GM19240 (cell line): ENCODE measurements at regions not wholly inside any gene's neighbourhood (a gene's known extent, or its start where the extent isn't known, plus 50 kb on each side); places are given as distances from the start of the nearest gene placed in this dataset.

Experiments
- DNase-seq: peaks from one replicate; pipeline ENCODE4 v3.0.0; 2011; ENCODE audit warnings: low spot score; ENCODE audit not compliant: insufficient read length

DNA sequence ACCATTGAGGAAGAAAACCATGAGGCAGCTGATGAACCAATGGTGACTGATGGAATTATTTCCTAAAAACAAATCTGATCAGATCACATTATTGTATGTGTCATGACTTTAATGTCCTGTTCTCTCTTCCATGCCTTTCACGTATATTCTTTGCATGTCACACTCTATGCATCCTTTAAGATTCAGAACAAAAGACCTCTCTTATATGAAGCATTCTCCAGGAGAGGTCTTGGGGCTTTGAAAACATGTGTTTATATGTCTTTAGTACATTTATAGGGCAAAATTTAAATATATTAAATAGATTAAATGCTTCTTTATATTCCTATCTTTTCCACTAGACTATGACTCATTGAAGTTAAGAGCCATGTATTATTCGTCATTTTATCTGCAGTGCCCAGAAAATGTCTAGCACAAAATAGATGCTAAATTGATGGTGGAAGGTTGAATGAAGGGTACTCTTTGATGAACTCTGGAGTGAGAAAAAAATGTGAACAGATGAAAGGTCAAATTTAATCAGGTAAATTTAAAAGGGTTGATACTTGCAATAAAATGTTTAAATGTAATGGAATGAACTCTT, 196.3 kb downstream of the PSAT1 start:
- no peak for DNase-seq

DNA sequence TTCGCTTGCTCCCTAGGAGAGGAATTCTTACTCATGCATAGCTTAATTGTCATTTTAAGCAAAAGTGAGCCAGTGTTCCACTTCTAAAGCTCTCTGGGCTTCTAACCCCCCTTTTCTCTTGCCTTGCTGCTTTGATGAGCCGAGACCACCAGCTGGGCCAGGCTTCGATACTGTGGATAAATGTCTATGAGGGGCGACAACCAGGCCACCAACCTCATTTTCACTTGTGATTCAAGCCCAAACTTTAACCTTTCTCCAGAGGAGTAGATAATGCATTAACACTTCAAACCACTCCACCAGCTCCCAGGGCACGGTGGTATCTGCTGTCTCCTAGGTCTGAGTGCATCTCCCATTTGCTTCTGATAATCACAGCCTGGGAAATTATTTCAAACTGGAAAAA, 205.6 kb downstream of the PSAT1 start:
- no peak for DNase-seq

DNA sequence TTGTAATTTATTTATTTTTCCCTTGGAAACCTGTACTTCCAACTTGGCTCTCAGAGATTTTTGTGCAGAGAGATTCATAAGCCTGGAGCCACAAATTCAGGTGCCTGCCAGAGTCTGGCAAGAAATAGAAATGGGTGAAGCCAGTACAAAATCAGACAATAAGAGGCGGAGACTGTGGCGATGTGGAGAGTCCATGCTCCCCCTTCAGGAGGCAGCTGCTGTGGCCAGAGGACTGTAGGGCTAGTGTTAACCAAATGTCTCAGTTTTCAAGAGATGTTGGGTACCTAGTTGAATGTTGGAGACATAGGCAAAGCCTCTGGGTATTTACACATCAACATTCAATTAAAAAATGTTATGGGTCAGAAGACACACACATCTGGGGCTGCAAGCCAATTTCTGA, 208.6 kb downstream of the PSAT1 start:
- no peak for DNase-seq

DNA sequence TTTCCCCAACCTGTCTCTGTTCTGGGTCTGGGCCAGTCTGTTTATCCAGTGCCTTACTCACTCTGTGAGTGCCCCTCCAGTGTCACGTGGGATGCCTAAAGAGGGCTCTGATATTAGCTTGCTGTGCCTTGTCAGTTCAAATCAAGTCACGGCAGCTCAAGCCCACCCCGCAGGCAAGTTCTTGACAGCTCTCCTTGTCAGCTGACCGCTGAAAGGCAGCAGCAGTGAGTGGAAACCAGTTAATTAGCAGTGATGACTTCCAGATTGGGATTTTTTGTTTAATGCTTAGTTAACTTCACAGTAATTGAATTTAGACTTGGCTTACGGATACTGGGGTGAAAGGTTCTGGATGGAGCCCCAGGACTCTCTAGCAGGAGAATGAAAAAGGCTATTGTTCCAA, 210.1 kb downstream of the PSAT1 start:
- no peak for DNase-seq

DNA sequence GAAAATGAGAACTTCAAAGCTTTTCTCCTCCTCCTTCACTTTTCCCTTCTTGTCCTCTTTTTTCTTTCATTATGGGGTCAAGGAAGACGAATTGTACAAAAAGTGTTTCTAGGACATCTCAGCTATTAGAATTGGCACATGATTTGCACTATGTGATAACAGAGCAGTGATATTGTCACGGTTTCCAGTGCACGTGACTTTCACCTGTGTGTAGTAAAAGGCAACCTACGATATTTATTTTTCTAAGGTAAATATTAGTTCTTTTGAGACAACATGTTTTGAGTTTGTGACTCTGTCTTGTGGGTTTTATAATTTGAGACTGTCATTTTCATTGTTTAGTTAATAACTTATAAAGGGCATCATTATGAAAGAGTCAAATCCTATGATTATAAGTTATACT, 213.1 kb downstream of the PSAT1 start:
- no peak for DNase-seq

DNA sequence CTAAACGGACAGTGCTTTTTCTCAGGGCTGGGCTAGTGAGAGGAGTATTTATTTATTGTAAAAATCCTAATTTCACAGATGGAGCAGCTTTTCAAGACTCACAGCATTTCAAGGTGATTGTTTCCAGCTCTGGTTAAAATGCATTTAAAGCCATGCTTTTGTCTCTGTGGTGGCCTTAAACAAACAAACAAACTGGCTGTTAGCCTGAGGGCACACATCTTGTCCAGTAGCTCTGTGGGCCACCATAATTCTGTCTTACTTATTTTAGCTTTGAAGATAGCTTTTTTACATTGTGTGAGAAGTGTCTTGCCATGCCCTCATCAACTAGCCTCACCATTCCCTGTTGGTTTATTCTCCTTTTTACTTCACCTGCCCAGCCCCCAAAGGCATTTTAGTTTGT, 218.2 kb downstream of the PSAT1 start:
- DNase-seq, result no peak

DNA sequence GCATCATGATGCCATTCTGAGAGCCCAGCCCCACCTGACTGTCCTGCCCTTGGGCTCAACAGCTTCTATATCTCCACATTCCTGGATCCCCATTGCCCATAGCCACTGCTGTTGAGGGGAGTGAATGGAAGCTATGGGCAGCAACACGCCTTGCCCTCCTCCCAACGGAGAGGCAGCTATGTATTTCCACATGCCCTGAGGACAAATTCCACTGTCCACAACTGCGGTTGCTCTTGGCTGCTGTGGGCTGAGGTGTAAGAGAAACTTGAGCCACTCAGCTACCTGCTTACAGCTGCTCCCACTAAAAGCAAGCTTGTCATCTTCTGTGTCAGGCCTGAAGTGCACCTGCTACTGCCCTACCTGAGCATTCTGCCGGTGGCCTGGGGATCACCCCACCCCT, 222.9 kb downstream of the PSAT1 start:
- DNase-seq, result no peak

DNA sequence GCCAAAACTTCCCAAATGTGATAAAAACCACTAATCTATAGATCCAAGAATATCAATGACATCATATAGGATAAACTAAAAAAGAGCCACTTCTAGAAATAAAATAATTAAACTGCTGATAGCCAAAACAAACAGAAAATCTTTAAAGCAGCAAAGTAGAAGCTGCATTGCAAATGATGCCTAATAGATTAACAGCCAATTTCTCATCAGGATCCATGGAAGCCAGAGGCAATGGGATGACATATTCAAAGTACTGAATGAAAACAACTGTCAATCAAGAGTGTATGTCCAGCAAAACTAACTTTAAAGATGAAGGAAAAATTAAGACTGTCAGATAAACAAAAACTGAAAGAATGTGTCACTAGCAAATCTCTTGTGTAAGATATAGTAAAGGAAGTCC, 224.8 kb downstream of the PSAT1 start:
- DNase-seq, result no peak

DNA sequence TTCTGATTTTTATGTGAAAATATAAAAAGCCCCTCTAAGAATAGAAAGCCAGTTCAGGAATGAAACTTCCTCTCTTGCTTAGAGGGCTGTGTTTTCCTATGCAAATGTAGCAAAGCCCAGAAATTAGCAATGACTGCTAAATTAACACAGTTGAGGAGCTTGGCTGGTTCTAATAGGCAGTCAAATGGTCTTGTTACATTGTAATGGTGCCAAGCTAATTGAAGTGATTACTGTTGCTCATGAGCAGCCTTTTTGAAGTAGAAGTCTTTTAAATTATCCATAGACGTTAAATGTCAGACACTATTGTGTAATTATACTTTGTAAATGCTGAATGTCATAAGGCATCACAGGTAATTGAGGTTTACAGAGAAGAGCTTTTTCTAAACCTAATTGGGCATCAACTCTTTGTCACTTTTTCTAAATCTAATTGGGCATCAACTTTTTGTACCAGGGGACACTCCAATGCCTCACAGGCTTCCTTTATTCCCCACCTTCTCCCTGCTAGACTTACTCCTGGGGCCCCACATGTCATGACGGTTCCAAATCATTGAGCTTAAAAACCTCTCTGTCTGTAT, 229.1 kb downstream of the PSAT1 start:
- no peak for DNase-seq

DNA sequence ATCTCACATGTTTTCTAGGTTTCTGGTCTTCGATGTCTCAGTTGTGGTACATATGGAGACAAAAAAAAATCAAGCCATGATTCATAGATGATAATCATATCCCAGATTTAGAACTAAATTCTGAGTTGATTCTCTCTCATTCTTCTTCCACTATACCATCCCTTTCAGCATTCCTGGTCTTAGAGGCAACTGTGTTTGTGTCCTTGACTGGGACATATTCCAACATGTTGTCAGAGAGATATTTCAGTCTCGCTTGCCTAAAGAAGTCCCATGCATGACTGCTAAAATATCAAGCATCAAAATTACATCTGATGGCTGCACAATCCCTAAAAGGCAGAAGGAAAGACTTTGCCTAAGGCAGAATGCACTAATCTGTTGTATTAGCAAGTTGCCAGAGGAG, 236.6 kb downstream of the PSAT1 start:
- no peak for DNase-seq

DNA sequence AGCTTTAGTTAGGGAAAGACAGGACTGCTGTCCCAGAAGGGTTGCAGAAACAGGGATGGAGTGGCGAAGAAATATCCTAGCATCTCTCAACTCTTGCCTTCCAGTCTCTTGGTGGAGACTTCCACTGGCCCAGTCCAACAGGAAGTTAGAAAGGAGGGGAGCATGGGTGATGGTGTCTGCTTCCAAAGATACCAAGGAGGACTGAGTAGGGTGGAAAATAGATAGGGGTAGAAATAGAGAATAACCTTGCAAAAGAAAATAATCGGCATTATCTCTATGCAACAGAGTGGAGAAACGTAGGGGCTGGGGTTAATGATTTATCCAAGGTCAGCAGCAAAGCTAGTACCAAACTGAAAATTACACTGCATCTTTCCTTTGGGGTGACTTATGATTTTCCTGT, 242.3 kb downstream of the PSAT1 start:
- DNase-seq, result no peak

DNA sequence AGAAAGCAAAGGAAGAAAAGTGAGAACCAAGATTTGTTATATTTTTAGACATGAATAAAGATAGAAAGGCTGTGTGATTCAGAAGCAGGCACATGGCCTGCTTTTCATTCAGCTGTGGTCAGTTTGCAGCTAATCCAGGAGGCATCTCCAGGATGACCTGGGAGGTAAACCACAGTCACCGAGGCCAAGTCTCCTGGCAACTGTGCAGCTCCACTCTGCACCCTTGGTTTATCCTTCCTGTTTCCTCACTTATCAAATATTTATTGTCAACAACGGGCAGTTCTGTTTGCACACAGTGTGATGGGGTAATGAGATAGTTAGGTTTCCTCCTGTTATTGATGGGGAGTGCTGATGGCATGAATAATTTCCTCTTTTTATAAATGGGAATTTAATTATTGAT, 243.0 kb downstream of the PSAT1 start:
- no peak for DNase-seq

DNA sequence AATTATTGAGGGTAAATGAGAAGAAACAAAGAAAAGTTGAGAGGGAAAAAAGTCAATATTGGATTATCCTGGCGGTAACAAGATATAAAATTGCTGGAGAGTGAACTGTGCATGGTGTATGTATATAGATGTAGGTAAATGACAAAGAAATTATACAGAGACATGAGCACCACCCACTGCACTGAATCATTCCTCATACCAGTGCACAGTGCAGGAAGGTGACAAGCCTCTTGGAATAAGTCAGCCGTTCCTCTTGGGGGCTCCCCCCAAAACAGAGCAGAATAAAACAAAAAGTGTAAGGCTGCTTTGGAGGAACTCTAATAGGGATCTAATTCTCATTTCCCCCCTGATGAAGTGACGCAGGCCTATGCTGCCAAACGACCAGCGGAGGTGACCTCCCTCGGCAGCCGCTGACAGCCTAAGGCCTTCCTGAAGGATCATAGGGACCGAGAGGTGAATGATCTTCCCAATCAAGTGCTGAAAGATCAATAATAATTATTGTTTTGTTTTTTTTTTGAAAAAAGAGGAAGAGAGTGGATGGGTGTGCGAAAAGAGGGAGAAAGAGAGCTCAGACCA, 245.0 kb downstream of the PSAT1 start:
- no peak for DNase-seq

DNA sequence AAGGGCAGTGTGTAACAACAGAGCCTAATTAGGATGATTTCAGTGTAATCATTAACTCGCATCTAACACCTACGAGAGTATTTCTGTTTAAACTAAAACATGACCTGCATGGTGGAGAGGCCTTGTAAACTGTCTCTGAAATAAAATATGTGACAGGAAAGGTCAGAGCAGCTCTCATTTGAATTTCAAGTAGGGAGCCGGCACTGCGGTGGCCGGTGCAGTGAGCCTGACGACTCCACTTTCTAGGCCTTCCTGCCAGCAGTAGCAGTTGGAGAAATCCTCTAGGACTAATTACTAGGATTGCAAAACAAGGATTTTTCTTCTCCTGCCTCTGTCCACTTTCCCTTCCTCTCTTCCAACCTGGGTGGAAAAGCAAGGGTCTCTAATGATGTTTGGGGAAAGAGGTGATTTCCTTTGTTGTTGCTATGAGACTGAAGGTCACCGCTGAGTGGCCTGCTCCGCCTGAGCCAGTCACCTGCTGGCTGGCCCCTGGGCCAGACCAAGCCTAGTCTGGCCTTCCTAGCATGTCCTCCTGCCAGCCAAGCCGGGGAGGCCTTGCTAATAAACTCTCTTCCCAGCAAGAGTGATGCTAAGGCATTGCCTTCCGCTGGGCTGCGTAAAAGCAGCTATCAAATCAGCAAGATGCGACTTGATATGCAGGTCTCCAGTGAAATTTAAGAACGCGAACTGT, 245.7 kb downstream of the PSAT1 start:
- no peak for DNase-seq

DNA sequence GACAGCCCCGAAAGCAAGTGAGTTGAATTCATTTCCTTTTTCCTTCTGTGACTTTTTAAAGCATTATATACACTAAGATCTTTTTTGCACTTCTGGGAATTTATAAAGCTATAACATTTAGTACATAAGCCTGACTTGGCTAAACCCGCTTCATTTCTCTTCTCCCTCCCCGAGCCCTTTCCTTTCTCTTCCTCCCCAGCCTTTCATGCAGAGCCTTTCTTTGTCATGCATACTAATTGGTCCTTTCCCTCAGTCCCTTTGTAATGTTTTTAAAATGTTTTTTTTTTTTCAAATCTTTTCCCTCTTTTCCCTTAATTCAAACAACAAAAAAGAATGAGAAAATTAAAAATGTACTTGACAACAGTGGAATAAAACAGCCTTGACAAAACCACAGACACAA, 246.4 kb downstream of the PSAT1 start:
- no peak for DNase-seq

DNA sequence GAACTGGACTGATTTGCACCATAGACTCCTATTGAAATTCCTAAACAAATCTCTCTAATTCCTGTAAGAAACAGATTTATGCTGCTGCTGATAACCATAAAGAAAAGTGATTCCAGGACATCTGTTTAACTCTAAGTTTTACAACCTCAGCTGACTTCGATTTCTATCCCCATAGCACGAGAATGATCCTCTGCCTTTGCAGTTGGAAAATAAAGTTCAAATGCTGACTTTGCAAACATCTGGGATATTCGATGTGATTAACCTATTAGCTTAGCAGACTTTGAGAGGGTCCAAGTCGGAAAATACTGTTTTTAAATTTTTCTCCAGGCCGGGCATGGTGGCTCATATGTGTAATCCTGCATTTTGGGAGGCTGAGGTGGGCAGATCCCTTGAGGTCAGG, 247.3 kb downstream of the PSAT1 start:
- no peak for DNase-seq

DNA sequence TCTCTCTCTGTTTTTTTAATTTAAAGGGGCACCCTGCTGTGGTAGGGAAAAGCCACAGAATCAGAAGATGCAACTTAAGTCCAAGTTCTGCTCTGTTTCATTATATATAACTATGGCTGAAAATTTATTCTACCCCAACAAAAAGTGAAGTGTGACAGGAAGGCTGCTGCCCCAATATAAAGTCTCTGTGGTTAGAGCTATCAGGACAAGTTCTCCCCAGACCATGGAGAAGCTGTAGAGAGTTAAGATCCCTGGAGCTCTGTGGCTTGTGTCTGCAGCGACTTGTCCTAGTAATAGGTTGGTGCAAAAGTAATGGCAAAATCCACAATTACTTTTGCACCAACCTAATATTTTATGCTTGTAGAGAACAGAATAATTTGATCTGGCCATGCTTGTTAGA, 250.9 kb downstream of the PSAT1 start:
- DNase-seq, result no peak

DNA sequence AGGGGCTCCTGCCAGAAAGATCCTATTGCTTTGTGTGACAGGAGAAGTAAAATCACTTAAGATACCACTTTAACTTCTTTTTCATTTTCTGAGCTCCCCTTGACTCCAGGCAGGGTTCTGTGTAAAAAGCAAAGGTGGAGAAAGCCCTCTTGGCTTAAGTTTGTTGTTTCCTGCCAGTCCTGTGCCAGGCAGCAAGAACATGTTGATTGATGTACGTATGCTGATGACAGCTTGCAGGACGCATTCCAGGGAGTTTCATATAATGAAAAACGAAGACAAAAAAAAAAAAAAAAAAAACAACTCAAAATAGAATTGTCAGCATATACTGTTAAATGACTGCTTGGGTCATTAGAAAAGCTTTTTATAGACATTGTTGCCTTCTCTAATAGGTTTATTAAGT, 251.7 kb downstream of the PSAT1 start:
- no peak for DNase-seq

DNA sequence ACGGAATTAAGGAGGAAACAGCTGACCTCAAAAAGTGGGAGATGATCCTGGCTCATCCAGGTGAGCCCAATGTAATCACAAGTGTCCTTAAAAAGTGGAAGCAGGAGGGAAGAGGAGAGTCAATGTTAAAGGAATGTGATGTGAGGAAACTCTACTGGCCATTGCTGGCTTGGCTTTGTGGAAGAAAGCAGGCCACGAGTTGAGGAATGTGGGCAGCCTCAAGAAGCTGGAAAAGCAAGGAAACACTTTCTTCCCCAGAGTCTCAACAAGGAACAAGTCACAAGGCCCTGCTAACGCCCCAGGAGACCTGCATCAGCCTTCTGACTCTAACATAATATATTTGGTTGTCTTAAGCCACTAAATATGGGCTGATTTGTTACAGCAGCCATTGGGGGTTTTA, 252.8 kb downstream of the PSAT1 start:
- no peak for DNase-seq

DNA sequence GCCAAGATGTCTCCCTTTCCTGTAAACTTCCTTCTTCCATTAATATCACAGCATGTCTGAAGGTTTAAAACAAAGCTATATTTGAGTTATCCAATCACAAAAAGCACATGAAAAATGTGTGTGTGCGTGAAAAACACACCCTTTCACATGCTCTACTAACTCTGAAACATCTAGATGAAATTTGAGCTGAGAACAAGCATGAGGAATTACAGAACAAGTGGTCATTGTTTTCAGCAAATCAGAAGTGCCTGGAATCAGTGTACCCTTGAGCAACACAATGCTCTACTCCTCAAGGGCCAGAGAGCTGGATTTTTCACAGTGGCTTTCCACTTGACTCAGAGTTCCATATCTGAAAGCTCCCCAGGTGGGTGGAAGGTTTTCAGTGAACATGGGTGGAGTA, 255.9 kb downstream of the PSAT1 start:
- no peak for DNase-seq

DNA sequence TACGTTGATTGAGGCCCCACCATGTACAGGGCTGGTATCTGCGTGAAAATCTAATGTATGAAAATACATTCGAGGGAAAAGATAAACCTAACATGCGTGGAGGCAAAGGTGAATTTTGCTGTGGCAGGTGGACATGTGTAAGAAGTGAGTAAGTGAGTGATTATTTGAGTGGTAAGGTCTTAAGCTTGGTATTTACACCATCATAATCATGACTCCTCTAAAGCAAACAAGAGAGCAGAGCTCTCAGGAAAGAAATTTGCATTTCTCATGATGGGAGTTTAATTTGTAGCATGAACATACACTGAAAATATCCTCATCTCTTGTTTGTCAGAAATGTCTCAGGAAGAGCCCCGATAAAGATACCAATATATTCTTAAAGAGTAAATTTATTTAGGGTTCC, 260.6 kb downstream of the PSAT1 start:
- DNase-seq, result no peak

DNA sequence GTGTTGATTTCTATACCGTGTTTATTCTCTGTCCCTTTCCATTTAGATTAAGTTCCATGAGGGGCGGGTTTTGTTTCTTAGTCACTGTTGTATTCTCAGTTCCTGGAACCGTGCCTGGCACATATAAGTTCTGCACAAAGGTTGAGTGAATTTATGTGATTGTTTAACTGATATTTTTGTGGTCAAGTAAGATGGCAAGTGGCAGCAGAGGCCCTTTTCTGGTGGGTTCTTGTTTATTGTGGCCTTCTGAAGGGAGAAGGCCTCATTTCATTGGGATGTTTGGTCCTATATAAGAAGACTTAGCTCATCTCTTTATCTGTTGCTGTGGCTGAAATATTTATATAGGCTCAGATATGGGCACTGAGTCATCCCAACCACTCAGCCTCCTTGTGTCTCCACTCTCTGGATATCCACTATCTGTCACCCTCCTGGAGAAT, 262.5 kb downstream of the PSAT1 start:
- DNase-seq, result no peak

DNA sequence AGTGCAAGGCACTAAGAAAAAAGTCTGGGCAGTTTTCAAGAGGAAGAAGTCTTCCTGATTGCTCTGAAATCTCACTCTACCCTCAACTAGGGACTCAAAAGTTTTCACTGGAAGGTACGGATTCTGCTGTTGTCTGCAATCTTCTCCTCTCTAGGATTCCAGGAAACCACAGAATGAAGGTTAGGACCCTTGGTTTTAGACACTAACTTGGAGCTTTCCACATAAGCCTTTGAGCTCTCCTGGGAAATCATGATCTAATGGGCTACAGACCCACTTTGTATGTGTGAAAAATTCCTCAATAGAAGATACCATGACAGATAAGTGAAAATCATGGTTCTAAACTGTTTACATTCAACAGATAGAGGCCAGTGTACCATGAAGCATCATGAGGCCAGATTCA, 265.1 kb downstream of the PSAT1 start:
- no peak for DNase-seq
